K562 (cell line): ENCODE measurements at regions not wholly inside any gene's neighbourhood (a gene's known extent, or its start where the extent isn't known, plus 50 kb on each side); places are given as distances from the start of the nearest gene placed in this dataset.
A peak's percentile ranks its signal among the peaks of the same experiment; 100 is the strongest.

Source experiments
- CBX1 ChIP-seq: sonication (generic); IDR thresholded peaks from 2 replicates; pipeline ENCODE4 v1.6.1; 2016; ENCODE audit warnings: antibody characterized with exemption, low read depth, mild to moderate bottlenecking
- FOSL1 ChIP-seq: fragments of 200-800 bp; sonication (Bioruptor generic); conservative IDR thresholded peaks from 2 replicates; pipeline ENCODE4 v1.6.1; 2016; ENCODE audit warnings: missing genetic modification characterization, missing compliant biosample characterization
- KLF10 ChIP-seq: fragments of 250-450 bp; sonication (Bioruptor Pico); IDR thresholded peaks from 2 replicates; pipeline ENCODE4 v1.6.1; 2021; ENCODE audit warnings: matching md5 sums
- NBN ChIP-seq: fragments of 450-650 bp; IDR thresholded peaks from 2 replicates; pipeline ENCODE4 v1.6.1; 2016; ENCODE audit warnings: low read depth, mild to moderate bottlenecking
- NCOA2 ChIP-seq, 2 experiments: fragments of 450-650 bp; IDR thresholded peaks; 2 replicates each; pipeline ENCODE4 v1.6.1; 2018; ENCODE audit warnings: mild to moderate bottlenecking in 2 of 2, moderate library complexity in 1 of 2; ENCODE audit not compliant: partially characterized antibody in 2 of 2
- NFRKB ChIP-seq: fragments of 450-650 bp; IDR thresholded peaks from 2 replicates; pipeline ENCODE4 v1.6.1; 2016; ENCODE audit warnings: low read depth
- RB1 ChIP-seq: fragments of 450-650 bp; IDR thresholded peaks from 2 replicates; pipeline ENCODE4 v1.6.1; 2017; ENCODE audit warnings: low read depth, mild to moderate bottlenecking
- RFX5 ChIP-seq: IDR thresholded peaks from 2 replicates; pipeline ENCODE4 v1.6.1; 2011; ENCODE audit warnings: low read depth, mild to moderate bottlenecking, improper control_type of control experiment, low read length
- SMARCA4 ChIP-seq: fragments of 450-650 bp; IDR thresholded peaks from 2 replicates; pipeline ENCODE4 v1.6.1; 2016
- SNIP1 ChIP-seq: fragments of 450-650 bp; IDR thresholded peaks from 2 replicates; pipeline ENCODE4 v1.7.1; 2017; ENCODE audit warnings: low read depth, mild to moderate bottlenecking
- SRSF7 ChIP-seq: fragments of 200-400 bp; formaldehyde crosslinking; optimal IDR thresholded peaks from 2 replicates; pipeline ENCODE3; 2017; ENCODE audit warnings: mild to moderate bottlenecking, low read depth, low read length
- ZBED1 ChIP-seq: IDR thresholded peaks from 2 replicates; pipeline ENCODE4 v1.6.1; 2014
- ZNF121 ChIP-seq: sonication (generic); formaldehyde crosslinking; conservative IDR thresholded peaks from 2 replicates; pipeline ENCODE4 v1.8.0; 2022; ENCODE audit warnings: missing genetic modification reagents
- ZNF324 ChIP-seq: fragments of 250-450 bp; sonication (Bioruptor Pico); IDR thresholded peaks from 2 replicates; pipeline ENCODE4 v1.4.0; 2020; ENCODE audit warnings: mild to moderate bottlenecking
- ZNF398 ChIP-seq: fragments of 250-450 bp; sonication (Bioruptor Pico); IDR thresholded peaks from 2 replicates; pipeline ENCODE4 v1.8.0; 2021; ENCODE audit warnings: moderate library complexity, mild to moderate bottlenecking, inconsistent platforms
- TF ChIP-seq, protein P1 (sequence below), 2 experiments: fragments of 450-650 bp; IDR thresholded peaks; 2 replicates each; pipeline ENCODE4 v1.6.1; 2016; ENCODE audit warnings: mild to moderate bottlenecking in 2 of 2, borderline replicate concordance in 1 of 2, low read depth in 1 of 2, moderate library complexity in 1 of 2
- TF ChIP-seq, protein P2 (sequence below): fragments of 450-650 bp; formaldehyde crosslinking; IDR thresholded peaks from 2 replicates; pipeline ENCODE4 v1.4.0; 2020; ENCODE audit warnings: mild to moderate bottlenecking, moderate library complexity
- TF ChIP-seq, protein P3 (sequence below), 3 experiments: fragments of 200-800 bp in 1 of 3; sonication (Bioruptor generic) in 1 of 3; sonication (generic) in 1 of 3; formaldehyde crosslinking in 1 of 3; IDR thresholded peaks; 2 replicates each; pipeline versions ENCODE4 v1.6.1 to v1.8.0; 2016 to 2022; ENCODE audit warnings: mild to moderate bottlenecking in 2 of 3, missing compliant biosample characterization in 2 of 3, missing genetic modification characterization in 2 of 3, missing genetic modification reagents in 1 of 3

GRCh38 chr13:59461411-59461810 lies 702.3 kb downstream of the DIAPH3 start (continued):
- TF ChIP-seq, protein P1, sequence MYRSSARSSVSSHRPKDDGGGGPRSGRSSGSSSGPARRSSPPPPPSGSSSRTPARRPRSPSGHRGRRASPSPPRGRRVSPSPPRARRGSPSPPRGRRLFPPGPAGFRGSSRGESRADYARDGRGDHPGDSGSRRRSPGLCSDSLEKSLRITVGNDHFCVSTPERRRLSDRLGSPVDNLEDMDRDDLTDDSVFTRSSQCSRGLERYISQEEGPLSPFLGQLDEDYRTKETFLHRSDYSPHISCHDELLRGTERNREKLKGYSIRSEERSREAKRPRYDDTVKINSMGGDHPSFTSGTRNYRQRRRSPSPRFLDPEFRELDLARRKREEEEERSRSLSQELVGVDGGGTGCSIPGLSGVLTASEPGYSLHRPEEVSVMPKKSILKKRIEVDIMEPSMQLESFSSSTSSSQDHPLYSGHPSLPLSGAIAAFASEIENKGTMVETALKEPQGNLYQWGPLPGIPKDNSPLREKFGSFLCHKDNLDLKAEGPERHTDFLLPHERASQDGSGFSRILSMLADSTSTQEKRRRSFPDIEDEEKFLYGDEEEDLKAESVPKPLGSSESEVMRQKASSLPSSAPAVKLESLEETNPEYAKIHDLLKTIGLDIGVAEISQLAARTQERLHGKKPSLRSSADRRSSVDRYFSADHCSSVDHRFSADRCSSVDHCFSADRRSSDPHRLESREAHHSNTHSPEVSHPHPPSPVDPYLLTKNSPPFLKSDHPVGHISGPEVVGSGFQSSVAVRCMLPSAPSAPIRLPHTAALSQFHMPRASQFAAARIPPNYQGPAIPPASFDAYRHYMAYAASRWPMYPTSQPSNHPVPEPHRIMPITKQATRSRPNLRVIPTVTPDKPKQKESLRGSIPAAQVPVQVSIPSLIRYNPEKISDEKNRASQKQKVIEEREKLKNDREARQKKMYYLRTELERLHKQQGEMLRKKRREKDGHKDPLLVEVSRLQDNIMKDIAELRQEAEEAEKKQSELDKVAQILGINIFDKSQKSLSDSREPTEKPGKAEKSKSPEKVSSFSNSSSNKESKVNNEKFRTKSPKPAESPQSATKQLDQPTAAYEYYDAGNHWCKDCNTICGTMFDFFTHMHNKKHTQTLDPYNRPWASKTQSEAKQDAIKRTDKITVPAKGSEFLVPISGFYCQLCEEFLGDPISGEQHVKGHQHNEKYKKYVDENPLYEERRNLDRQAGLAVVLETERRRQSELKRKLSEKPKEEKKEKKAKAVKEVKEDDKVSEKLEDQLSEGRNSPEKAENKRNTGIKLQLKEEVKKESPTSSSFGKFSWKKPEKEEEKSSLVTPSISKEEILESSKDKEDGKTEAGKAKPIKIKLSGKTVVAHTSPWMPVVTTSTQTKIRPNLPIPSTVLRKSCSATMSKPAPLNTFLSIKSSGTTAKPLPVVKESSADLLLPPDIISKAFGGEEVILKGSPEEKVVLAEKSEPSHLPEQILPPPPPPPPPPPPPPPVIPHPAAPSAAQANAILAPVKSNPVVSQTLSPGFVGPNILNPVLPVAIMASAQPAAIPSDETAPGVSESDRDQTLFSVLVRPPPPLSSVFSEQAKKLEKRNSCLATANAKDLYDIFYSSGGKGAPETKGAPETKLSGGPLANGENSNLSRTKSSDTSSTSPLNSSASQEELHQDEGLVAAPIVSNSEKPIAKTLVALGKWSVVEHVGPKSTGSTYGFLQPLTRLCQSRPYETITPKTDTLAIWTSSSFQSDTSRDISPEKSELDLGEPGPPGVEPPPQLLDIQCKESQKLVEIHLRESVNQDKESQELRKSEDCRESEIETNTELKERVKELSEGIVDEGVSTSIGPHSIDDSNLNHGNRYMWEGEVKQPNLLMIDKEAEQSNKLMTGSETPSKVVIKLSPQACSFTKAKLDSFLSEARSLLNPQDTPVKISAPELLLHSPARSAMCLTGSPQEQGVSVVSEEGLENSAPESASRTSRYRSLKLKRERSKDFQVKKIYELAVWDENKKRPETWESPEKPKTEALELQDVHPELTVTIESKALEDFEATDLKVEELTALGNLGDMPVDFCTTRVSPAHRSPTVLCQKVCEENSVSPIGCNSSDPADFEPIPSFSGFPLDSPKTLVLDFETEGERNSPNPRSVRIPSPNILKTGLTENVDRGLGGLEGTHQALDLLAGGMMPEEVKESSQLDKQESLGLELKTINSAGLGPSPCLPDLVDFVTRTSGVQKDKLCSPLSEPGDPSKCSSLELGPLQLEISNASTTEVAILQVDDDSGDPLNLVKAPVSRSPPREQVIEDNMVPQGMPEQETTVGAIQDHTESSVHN (IDR thresholded peaks at IDR 0.05; ENCODE audit: borderline replicate concordance in 1 of 2, low read depth in 1 of 2), result no peak
- TF ChIP-seq CBX1, result no peak
- TF ChIP-seq, protein P2, sequence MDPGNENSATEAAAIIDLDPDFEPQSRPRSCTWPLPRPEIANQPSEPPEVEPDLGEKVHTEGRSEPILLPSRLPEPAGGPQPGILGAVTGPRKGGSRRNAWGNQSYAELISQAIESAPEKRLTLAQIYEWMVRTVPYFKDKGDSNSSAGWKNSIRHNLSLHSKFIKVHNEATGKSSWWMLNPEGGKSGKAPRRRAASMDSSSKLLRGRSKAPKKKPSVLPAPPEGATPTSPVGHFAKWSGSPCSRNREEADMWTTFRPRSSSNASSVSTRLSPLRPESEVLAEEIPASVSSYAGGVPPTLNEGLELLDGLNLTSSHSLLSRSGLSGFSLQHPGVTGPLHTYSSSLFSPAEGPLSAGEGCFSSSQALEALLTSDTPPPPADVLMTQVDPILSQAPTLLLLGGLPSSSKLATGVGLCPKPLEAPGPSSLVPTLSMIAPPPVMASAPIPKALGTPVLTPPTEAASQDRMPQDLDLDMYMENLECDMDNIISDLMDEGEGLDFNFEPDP (CRISPR knock-in tag), result no peak
- no peak for TF ChIP-seq SNIP1
- TF ChIP-seq RB1, result no peak
- TF ChIP-seq SMARCA4, result peak; percentile 71; the same call in 1 of the 2 replicates
- TF ChIP-seq ZBED1, result no peak
- TF ChIP-seq ZNF121 (CRISPR knock-in tag), result no peak
- no peak for TF ChIP-seq NCOA2 (IDR thresholded peaks at IDR 0.05; ENCODE audit: partially characterized antibody in 2 of 2)
- TF ChIP-seq NFRKB, result no peak
- TF ChIP-seq ZNF324 (CRISPR knock-in tag), result no peak
- TF ChIP-seq KLF10, result no peak
- TF ChIP-seq RFX5, result no peak
- TF ChIP-seq NBN, result no peak
- TF ChIP-seq SRSF7, result no peak
- TF ChIP-seq, protein P3, sequence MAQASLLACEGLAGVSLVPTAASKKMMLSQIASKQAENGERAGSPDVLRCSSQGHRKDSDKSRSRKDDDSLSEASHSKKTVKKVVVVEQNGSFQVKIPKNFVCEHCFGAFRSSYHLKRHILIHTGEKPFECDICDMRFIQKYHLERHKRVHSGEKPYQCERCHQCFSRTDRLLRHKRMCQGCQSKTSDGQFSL (CRISPR knock-in tag; IDR thresholded peaks at IDR 0.05), result no peak
- TF ChIP-seq, protein P3 (tag; IDR thresholded peaks at IDR 0.05), result no peak
- TF ChIP-seq ZNF398 (CRISPR knock-in tag), result no peak
- TF ChIP-seq FOSL1 (tag), result no peak
